ENCODE measurements at regions not wholly inside any gene's neighbourhood (a gene's known extent, or its start where the extent isn't known, plus 50 kb on each side); places are given as distances from the start of the nearest gene placed in this dataset.

- no peak for TF ChIP-seq KDM1A (IDR thresholded peaks at IDR 0.05; ENCODE audit: borderline replicate concordance)
- no peak for TF ChIP-seq POLR2AphosphoS2 (IDR thresholded peaks at IDR 0.05; ENCODE audit: low read depth, low read length)
- no peak for TF ChIP-seq YY1 (IDR thresholded peaks at IDR 0.05; ENCODE audit: low read depth, low read length)
- no peak for TF ChIP-seq EGR1 (IDR thresholded peaks at IDR 0.05; ENCODE audit: borderline replicate concordance in 1 of 2, low read depth in 2 of 2, low read length in 2 of 2)
- no peak for TF ChIP-seq CTCF (IDR thresholded peaks at IDR 0.05 in 2 of 3, conservative IDR thresholded peaks at IDR 0.05 in 1 of 3; ENCODE audit: control insufficient read depth in 2 of 3, extremely low read depth in 1 of 3, insufficient read depth in 1 of 3, low read depth in 3 of 3, low read length in 3 of 3)
Observed at GRCh38 chrX:107507093-107507743, 57.8 kb downstream of the FRMPD3 start.
